NCI-H187 treated with DMSO at 0.1 percent for 48 hours (cell line): ENCODE measurements at regions not wholly inside any gene's neighbourhood (a gene's known extent, or its start where the extent isn't known, plus 50 kb on each side); places are given as distances from the start of the nearest gene placed in this dataset.
"Not testable (repeated sequence)": the region's sequence is repeated elsewhere in the genome, so short reads cannot be mapped to it uniquely, and the experiment has no call there.

ENCODE experiments used
- DNase-seq: peaks from one replicate; lab custom pipeline; 2025; lab: John Stamatoyannopoulos, UW

DNA sequence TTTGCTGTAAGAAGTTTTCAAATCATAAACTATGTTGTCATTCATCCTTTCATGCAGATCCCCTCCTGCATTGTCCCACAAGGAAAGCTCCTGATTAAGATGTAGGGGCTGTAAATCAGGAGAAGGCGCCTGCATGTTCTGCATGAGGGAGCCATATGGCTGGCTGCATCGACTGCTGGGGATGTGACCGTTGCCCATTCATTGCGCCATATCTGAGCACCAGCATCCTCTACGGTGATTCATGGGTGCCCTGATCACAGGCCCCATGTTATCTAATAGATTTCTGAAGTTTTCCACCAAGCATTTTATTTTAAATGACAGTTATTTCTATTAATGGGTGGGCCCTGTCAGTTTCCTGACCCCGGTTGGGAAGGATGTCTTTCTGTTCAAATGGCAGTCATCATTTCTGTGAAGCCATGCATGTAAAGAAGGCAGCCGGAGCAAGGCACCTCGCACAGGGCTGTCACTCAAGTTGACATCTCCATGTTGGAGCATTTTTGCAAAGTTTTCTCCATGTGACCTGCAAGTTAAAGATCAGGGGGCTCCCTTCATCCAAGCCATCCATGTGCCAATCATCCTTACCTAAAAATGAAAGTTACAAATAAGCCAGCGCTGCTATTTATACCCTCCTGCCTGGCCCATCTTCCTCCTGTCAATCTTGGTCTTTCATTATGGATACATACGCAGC is 128.8 kb downstream of the TEX36 start:
- DNase-seq: no peak

- DNase-seq: no peak
These were observed 129.9 kb downstream of the TEX36 start for GRCh38 chr10:125553091-125553490.

- no peak for DNase-seq
These were observed 131.7 kb downstream of the TEX36 start for GRCh38 chr10:125551247-125551646.

- no peak for DNase-seq
These were observed 132.6 kb downstream of the TEX36 start for GRCh38 chr10:125550362-125550761.

DNA sequence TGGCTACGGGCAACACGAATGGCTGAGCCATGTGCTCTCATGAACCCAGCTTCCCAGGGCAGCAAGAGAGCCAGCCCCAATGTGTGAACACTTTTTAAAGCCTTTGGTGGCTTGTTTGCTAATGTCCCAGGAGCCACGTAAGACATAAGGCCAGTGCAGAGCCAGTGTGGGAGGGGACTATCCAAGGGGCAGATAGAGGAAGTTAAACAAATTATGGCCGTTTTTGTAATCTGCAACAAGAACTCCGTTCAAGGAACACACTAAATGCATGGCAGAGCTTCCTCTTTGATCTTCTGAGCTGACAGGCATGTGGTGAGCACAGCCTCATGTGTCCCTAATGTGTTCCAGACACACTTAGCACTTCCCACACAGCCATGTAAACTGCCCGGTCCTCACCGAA is 133.3 kb downstream of the TEX36 start:
- no peak for DNase-seq

- DNase-seq: no peak
These were observed 134.1 kb downstream of the TEX36 start for GRCh38 chr10:125548878-125549277.

- no peak for DNase-seq
These were observed 134.6 kb downstream of the TEX36 start for GRCh38 chr10:125548356-125548755.

- DNase-seq: no peak
These were observed 135.8 kb downstream of the TEX36 start for GRCh38 chr10:125547010-125547650.

DNA sequence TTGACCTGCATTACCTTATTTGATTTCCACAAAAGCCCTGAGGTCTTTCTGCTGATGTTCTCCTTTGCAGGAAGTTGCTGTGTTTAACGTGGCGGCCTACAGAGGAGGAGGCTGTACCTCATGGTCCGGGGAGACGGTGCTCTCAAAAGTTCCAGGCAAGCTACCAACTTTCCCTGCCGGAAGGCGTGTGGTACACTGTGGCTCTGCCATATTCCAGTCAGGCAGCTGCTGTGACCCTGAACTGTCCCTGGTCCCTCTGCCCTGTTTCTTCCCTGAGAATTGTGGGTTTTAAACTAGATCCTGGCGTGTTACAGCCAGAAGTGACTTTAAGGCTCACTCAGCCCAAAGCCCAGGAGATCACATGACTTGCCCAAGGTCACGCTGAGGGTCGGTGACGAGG is 139.2 kb downstream of the TEX36 start:
- DNase-seq: no peak

- peak; percentile 20 for DNase-seq
These were observed 143.8 kb downstream of the TEX36 start for GRCh38 chr10:125538947-125539731.

- DNase-seq: no peak
These were observed 146.7 kb downstream of the TEX36 start for GRCh38 chr10:125536236-125536635.

- no peak for DNase-seq
These were observed 147.4 kb downstream of the TEX36 start for GRCh38 chr10:125535559-125535958.

DNA sequence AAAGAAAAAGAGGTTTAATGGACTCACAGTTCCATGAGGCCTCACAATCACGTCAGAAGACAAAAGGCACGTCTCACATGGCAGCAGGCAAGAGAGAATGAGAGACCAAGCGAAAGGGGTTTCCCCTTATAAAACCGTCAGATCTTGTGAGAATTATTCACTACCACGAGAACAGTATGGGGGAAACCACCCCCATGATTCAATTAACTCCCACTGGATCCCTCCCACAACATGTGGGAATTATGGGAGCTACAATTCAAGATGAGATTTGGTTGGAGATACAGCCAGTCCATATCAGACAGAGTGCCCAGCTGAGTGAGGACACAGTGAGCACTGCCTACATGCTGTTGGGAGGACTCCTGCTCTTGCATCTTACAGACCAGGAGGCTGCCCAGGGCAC is 148.4 kb downstream of the TEX36 start:
- no peak for DNase-seq

DNA sequence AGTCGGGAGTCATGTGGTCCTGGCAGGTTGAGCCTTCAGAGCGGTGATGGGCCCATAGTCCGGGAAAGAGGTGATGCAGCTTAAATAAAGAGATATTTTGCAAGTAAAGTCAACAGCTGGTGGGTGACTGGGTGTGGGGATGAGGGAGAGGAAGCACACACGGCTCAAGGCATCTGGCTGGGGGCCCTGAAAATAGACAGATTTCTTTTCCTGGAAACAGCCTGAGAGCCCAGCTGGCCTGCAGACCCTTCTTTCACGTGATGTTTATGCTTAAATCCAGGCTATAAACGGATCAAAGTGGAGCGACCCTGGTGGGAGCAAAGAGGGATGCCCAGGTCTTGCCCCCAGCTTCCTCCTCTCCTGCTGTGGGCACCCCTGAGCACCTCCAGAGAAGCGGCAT is 149.1 kb downstream of the TEX36 start:
- no peak for DNase-seq

DNA sequence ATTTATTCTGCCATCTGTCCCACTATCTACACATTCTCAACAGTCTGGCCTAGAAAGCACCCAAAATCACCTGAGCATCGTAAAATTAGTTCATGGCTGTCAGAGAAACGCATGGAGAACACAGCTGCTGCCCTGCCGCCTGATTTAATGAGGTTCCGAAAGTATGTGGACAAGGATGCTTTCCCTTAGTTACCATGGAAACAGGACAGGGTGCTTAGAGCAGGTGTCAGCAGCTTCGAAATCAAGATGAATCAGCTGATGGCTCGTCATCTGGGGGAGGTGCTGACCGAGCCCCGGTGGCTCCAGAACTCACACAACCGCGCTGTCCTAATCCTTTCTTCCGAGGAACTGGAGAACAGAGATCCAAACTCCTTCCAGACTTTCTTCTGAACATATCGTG is 151.5 kb downstream of the TEX36 start:
- DNase-seq: no peak

GRCh38 chr10:125523347-125523746 is 159.6 kb downstream of the TEX36 start:
- DNase-seq: no peak

GRCh38 chr10:125521721-125522680 is 161.0 kb downstream of the TEX36 start:
- DNase-seq: no peak

GRCh38 chr10:125520968-125521367 is 162.0 kb downstream of the TEX36 start:
- DNase-seq: no peak

GRCh38 chr10:125518397-125518796 is 164.6 kb downstream of the TEX36 start:
- not testable (repeated sequence) for DNase-seq

DNA sequence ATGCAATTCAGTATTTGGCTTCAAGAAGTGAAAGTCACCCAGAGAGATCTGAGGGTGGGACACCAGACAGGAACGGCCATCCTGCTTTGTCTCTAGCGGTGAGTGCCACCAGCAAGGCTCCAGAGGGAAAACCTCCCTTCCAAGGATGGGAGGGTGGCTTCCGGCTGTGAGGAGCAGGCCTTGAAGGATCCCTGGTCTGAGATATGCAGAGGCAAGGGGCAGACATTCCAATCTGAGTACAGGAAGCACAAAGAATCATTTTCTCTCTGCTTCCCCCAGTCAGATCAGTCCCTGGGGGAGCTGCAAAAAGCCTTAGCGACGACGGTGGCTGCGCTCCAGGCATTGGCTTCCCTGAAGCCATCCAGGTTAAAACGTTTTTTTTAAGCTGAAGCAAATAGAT is 167.4 kb downstream of the TEX36 start:
- DNase-seq: no peak

DNA sequence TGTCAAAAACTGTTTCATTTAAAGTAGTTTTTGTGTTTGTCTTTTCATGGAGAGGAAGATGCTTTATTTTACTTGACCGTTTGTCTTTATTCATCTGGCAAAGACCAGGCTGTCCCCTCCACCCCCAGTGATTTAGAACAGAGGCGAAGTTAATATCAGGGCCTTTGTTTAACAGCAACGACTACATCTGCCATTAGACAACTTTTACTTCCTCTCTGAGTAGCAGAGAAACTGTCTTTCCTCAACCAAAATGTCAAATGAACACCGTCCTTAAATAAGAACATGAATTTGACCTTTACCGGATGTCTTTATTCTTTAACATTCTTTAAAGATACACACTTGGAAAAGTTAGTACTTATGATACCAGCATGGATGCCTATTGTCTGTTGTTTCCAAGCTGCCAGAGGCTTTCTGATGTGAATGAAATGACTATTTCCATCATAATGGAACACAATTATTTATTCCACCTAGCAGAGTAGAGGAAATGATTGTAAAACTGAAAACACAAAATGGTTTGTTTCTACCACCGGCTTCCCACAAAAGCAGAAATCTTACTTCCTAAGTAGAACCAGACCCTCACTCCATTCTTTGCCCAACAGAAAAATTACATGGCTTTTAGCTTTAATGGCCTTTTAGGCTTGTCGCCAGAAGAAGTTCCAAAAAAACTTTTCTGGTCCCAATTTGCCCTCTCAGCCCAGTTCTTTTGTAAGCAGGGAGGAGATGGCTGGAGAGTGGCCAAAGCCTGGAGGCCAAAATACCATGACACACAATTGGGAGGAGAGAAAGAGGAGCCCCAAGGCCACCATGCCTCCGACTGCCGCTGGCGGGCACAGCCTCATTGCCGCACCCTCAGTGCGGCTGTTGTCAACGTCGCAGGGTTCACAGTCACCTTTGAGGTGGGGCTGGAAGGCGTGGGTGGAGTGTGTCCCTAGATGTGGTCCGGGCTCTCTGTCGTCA is 168.5 kb downstream of the TEX36 start:
- DNase-seq: no peak
